K562 (cell line): ENCODE measurements at regions not wholly inside any gene's neighbourhood (a gene's known extent, or its start where the extent isn't known, plus 50 kb on each side); places are given as distances from the start of the nearest gene placed in this dataset.

Experiments
- BRD9 ChIP-seq: fragments of 450-650 bp; IDR thresholded peaks from 2 replicates; pipeline ENCODE4 v1.6.1; 2018; ENCODE audit warnings: low read depth; ENCODE audit not compliant: partially characterized antibody
- C11orf30 ChIP-seq: fragments of 450-650 bp; IDR thresholded peaks from 2 replicates; pipeline ENCODE4 v1.6.1; 2016; ENCODE audit warnings: low read depth, mild to moderate bottlenecking
- CHCHD3 ChIP-seq: fragments of 250-450 bp; sonication (Bioruptor Pico); IDR thresholded peaks from 2 replicates; pipeline ENCODE4 v2.1.2; 2022; ENCODE audit warnings: mild to moderate bottlenecking
- EGR1 ChIP-seq: fragments of 450-650 bp; conservative IDR thresholded peaks from 2 replicates; pipeline ENCODE4 v1.6.1; 2017; ENCODE audit warnings: mild to moderate bottlenecking
- MAFK ChIP-seq: IDR thresholded peaks from 2 replicates; pipeline ENCODE4 v1.6.1; 2011; ENCODE audit warnings: low read length, improper control_type of control experiment
- MEIS2 ChIP-seq: fragments of 450-650 bp; IDR thresholded peaks from 2 replicates; pipeline ENCODE4 v1.6.1; 2014; ENCODE audit warnings: mild to moderate bottlenecking; ENCODE audit not compliant: partially characterized antibody
- NFE2 ChIP-seq: IDR thresholded peaks from 2 replicates; pipeline ENCODE4 v1.6.1; 2014; ENCODE audit warnings: antibody characterized with exemption, low read depth
- NRF1 ChIP-seq, 2 experiments: fragments of 450-650 bp; IDR thresholded peaks in 1 of 2; conservative IDR thresholded peaks in 1 of 2; 2 replicates each; pipeline ENCODE4 v1.6.1; 2014; ENCODE audit warnings: mild to moderate bottlenecking in 2 of 2
- RAD51 ChIP-seq: fragments of 450-650 bp; IDR thresholded peaks from 2 replicates; pipeline ENCODE4 v1.7.1; 2016; ENCODE audit warnings: low read depth, mild to moderate bottlenecking, borderline replicate concordance
- SMARCE1 ChIP-seq: fragments of 450-650 bp; IDR thresholded peaks from 2 replicates; pipeline ENCODE4 v1.7.1; 2016; ENCODE audit warnings: mild to moderate bottlenecking
- ZNF165 ChIP-seq: fragments of 250-450 bp; sonication (Bioruptor Pico); IDR thresholded peaks from 2 replicates; pipeline ENCODE4 v1.4.0; 2020; ENCODE audit warnings: borderline replicate concordance
- ZNF24 ChIP-seq: fragments of 450-650 bp; IDR thresholded peaks from 2 replicates; pipeline ENCODE4 v1.6.1; 2016
- ZNF282 ChIP-seq: sonication (generic); formaldehyde crosslinking; IDR thresholded peaks from 2 replicates; pipeline ENCODE4 v1.8.1; 2023; ENCODE audit warnings: missing genetic modification reagents
- TF ChIP-seq, protein P1 (sequence below), 2 experiments: fragments of 450-650 bp; IDR thresholded peaks; 2 replicates each; pipeline ENCODE4 v1.6.1; 2018; ENCODE audit warnings: mild to moderate bottlenecking in 2 of 2, low read depth in 1 of 2; ENCODE audit not compliant: partially characterized antibody in 2 of 2
- TF ChIP-seq, protein P2 (sequence below): fragments of 450-650 bp; IDR thresholded peaks from 2 replicates; pipeline ENCODE4 v1.6.1; 2017; ENCODE audit warnings: antibody characterized with exemption, mild to moderate bottlenecking

DNA sequence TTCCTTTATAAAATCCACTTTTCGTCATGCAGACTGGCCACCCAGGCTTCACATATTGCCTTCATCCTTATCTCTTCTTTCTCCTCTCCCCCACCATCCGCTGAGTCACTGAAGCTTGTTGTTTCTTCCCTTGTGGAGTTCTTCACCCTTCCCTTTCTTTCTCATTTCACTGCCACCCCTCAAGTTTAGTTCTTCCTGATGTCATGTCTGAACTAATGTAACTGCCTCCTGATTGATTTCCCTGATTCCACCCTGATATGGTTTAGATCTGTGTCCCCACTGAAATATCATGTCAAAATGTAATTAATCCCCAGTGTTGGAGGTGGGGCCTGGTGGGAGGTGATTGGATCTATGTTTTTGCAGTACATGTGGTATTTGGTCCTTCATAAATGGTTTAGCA is 151.4 kb downstream of the CPEB2 start (continued):
- TF ChIP-seq, protein P1, sequence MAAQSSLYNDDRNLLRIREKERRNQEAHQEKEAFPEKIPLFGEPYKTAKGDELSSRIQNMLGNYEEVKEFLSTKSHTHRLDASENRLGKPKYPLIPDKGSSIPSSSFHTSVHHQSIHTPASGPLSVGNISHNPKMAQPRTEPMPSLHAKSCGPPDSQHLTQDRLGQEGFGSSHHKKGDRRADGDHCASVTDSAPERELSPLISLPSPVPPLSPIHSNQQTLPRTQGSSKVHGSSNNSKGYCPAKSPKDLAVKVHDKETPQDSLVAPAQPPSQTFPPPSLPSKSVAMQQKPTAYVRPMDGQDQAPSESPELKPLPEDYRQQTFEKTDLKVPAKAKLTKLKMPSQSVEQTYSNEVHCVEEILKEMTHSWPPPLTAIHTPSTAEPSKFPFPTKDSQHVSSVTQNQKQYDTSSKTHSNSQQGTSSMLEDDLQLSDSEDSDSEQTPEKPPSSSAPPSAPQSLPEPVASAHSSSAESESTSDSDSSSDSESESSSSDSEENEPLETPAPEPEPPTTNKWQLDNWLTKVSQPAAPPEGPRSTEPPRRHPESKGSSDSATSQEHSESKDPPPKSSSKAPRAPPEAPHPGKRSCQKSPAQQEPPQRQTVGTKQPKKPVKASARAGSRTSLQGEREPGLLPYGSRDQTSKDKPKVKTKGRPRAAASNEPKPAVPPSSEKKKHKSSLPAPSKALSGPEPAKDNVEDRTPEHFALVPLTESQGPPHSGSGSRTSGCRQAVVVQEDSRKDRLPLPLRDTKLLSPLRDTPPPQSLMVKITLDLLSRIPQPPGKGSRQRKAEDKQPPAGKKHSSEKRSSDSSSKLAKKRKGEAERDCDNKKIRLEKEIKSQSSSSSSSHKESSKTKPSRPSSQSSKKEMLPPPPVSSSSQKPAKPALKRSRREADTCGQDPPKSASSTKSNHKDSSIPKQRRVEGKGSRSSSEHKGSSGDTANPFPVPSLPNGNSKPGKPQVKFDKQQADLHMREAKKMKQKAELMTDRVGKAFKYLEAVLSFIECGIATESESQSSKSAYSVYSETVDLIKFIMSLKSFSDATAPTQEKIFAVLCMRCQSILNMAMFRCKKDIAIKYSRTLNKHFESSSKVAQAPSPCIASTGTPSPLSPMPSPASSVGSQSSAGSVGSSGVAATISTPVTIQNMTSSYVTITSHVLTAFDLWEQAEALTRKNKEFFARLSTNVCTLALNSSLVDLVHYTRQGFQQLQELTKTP (IDR thresholded peaks at IDR 0.05; ENCODE audit: low read depth in 1 of 2, partially characterized antibody in 2 of 2) = peak in 1 of 2 experiments; percentile 72
- no peak for TF ChIP-seq NRF1 (conservative IDR thresholded peaks at IDR 0.05 in 1 of 2, IDR thresholded peaks at IDR 0.05 in 1 of 2)
- no peak for TF ChIP-seq ZNF282 (CRISPR knock-in tag)
- TF ChIP-seq RAD51 = 0 out of 2 replicates have a peak, but pooled peaks have one; percentile 11
- TF ChIP-seq BRD9 = peak; percentile 92
- peak; percentile 91 for TF ChIP-seq NFE2
- TF ChIP-seq CHCHD3 (CRISPR knock-in tag) = no peak
- 0 out of 2 replicates have a peak, but pooled peaks have one; percentile 51 for TF ChIP-seq ZNF24
- peak; percentile 53 for TF ChIP-seq EGR1
- peak; percentile 92 for TF ChIP-seq C11orf30
- TF ChIP-seq ZNF165 (CRISPR knock-in tag) = no peak
- peak; percentile 68 for TF ChIP-seq MEIS2
- peak; percentile 73; the same call in 1 of the 2 replicates for TF ChIP-seq MAFK
- TF ChIP-seq SMARCE1 = peak; percentile 97
- TF ChIP-seq, protein P2, sequence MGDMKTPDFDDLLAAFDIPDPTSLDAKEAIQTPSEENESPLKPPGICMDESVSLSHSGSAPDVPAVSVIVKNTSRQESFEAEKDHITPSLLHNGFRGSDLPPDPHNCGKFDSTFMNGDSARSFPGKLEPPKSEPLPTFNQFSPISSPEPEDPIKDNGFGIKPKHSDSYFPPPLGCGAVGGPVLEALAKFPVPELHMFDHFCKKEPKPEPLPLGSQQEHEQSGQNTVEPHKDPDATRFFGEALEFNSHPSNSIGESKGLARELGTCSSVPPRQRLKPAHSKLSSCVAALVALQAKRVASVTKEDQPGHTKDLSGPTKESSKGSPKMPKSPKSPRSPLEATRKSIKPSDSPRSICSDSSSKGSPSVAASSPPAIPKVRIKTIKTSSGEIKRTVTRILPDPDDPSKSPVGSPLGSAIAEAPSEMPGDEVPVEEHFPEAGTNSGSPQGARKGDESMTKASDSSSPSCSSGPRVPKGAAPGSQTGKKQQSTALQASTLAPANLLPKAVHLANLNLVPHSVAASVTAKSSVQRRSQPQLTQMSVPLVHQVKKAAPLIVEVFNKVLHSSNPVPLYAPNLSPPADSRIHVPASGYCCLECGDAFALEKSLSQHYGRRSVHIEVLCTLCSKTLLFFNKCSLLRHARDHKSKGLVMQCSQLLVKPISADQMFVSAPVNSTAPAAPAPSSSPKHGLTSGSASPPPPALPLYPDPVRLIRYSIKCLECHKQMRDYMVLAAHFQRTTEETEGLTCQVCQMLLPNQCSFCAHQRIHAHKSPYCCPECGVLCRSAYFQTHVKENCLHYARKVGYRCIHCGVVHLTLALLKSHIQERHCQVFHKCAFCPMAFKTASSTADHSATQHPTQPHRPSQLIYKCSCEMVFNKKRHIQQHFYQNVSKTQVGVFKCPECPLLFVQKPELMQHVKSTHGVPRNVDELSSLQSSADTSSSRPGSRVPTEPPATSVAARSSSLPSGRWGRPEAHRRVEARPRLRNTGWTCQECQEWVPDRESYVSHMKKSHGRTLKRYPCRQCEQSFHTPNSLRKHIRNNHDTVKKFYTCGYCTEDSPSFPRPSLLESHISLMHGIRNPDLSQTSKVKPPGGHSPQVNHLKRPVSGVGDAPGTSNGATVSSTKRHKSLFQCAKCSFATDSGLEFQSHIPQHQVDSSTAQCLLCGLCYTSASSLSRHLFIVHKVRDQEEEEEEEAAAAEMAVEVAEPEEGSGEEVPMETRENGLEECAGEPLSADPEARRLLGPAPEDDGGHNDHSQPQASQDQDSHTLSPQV = peak; percentile 86; the same call in 1 of the 2 replicates
